Endothelial cell of hepatic sinusoid (primary cell): ENCODE measurements at regions not wholly inside any gene's neighbourhood (a gene's known extent, or its start where the extent isn't known, plus 50 kb on each side); places are given as distances from the start of the nearest gene placed in this dataset.

Experiments used
- in situ Hi-C: cut with HindIII; loops from 2 replicates; pipeline ENCODE4 v1.10.0; 2017; ENCODE audit warnings: low sequenced_read_pairs

GRCh38 chr10:100612601-100613595, 77.2 kb downstream of the HIF1AN start:
- in situ Hi-C loops, result no loop called here

GRCh38 chr10:100613846-100614245, 78.1 kb downstream of the HIF1AN start:
- in situ Hi-C loops, result no loop called here

- in situ Hi-C loops, result no loop called here
These were observed 78.8 kb downstream of the HIF1AN start for GRCh38 chr10:100614429-100615095.

- in situ Hi-C loops, result no loop called here
These were observed 79.5 kb downstream of the HIF1AN start for GRCh38 chr10:100615241-100615640.

- in situ Hi-C loops, result no loop called here
These were observed 80.2 kb downstream of the HIF1AN start for GRCh38 chr10:100615908-100616307.

GRCh38 chr10:100618091-100618615, 82.4 kb downstream of the HIF1AN start:
- in situ Hi-C loops, result no loop called here

- in situ Hi-C loops, result no loop called here
These were observed 83.0 kb downstream of the HIF1AN start for GRCh38 chr10:100618632-100619255.

GRCh38 chr10:100620087-100620835, 84.5 kb downstream of the HIF1AN start:
- in situ Hi-C loops, result loop anchor here (10.0 kb wide), 1 partner anchor 205 kb away; no protein-coding TSS in a partner anchor

- in situ Hi-C loops, result loop anchor here (10.0 kb wide), 1 partner anchor 203 kb away; no protein-coding TSS in a partner anchor
These were observed 85.8 kb downstream of the HIF1AN start for GRCh38 chr10:100621360-100622205.

GRCh38 chr10:100622946-100623345, 87.2 kb downstream of the HIF1AN start:
- in situ Hi-C loops, result loop anchor here (10.0 kb wide), 1 partner anchor 202 kb away; no protein-coding TSS in a partner anchor

GRCh38 chr10:100623521-100624230, 87.9 kb downstream of the HIF1AN start:
- in situ Hi-C loops, result loop anchor here (10.0 kb wide), 1 partner anchor 201 kb away; no protein-coding TSS in a partner anchor

- in situ Hi-C loops, result loop anchor here (10.0 kb wide), 1 partner anchor 201 kb away; no protein-coding TSS in a partner anchor
These were observed 88.6 kb downstream of the HIF1AN start for GRCh38 chr10:100624298-100624697.

- in situ Hi-C loops, result loop anchor here (10.0 kb wide), 1 partner anchor 199 kb away; no protein-coding TSS in a partner anchor
These were observed 90.1 kb downstream of the HIF1AN start for GRCh38 chr10:100625816-100626215.

- in situ Hi-C loops, result loop anchor here (10.0 kb wide), 1 partner anchor 197 kb away; no protein-coding TSS in a partner anchor
These were observed 92.3 kb downstream of the HIF1AN start for GRCh38 chr10:100628061-100628460.

- in situ Hi-C loops, result no loop called here
These were observed 95.4 kb downstream of the HIF1AN start for GRCh38 chr10:100631192-100631591.

GRCh38 chr10:100632027-100632426, 96.3 kb downstream of the HIF1AN start:
- in situ Hi-C loops, result no loop called here

GRCh38 chr10:100634034-100634433, 98.3 kb downstream of the HIF1AN start:
- in situ Hi-C loops, result no loop called here

- in situ Hi-C loops, result no loop called here
These were observed 101.3 kb downstream of the HIF1AN start for GRCh38 chr10:100636848-100637553.
